HL-60 (cell line): ENCODE measurements at regions not wholly inside any gene's neighbourhood (a gene's known extent, or its start where the extent isn't known, plus 50 kb on each side); places are given as distances from the start of the nearest gene placed in this dataset.

Experiments
- CTCF ChIP-seq: IDR thresholded peaks from one replicate; pipeline ENCODE4 v1.5.1; 2011; ENCODE audit warnings: low read length, control low read depth, inconsistent platforms; ENCODE audit not compliant: insufficient read depth
- GABPA ChIP-seq: IDR thresholded peaks from 2 replicates; pipeline ENCODE4 v1.6.1; 2012; ENCODE audit warnings: low read depth
- REST ChIP-seq: IDR thresholded peaks from 2 replicates; pipeline ENCODE4 v1.6.1; 2012; ENCODE audit warnings: low read depth; ENCODE audit not compliant: insufficient replicate concordance

GRCh38 chr17:77285594-77286390, 145.0 kb downstream of the SEC14L1 start:
- TF ChIP-seq GABPA, result no peak
- no peak for TF ChIP-seq REST
- TF ChIP-seq CTCF, result no peak
